Right lobe of liver (tissue), 6 donors: ENCODE measurements at regions not wholly inside any gene's neighbourhood (a gene's known extent, or its start where the extent isn't known, plus 50 kb on each side); places are given as distances from the start of the nearest gene placed in this dataset.
A peak's percentile ranks its signal among the peaks of the same experiment; 100 is the strongest.

Experiments
- ATAC-seq, 4 donors: fragments of 200-7000 bp; cut with Tn5 transposase; one replicate each; pipeline ENCODE4 v1.9.1; 2020; ENCODE audit warnings: mild to moderate bottlenecking in 4 of 4, moderate library complexity in 4 of 4
- DNase-seq, 3 donors: peaks; one replicate each; pipeline ENCODE4 v3.0.0-alpha.2; 2020
- H3K27ac ChIP-seq, 3 donors: fragments of 200-600 bp; one replicate each; pipeline ENCODE4 v1.8.0; 2022
- H3K27me3 ChIP-seq, 2 donors: fragments of 200-600 bp; one replicate each; pipeline ENCODE4 v1.8.0; 2022
- H3K36me3 ChIP-seq, 4 donors: fragments of 200-600 bp; sonication (generic) in 1 of 4; one replicate each; pipeline versions ENCODE4 v1.5.1 to v1.8.0; 2017 to 2022; ENCODE audit warnings: control low read depth in 1 of 4
- H3K4me1 ChIP-seq, 4 donors: fragments of 200-600 bp; sonication (generic) in 1 of 4; one replicate each; pipeline versions ENCODE4 v1.5.1 to v1.8.0; 2017 to 2022; ENCODE audit warnings: control low read depth in 1 of 4
- H3K4me3 ChIP-seq, 3 donors: fragments of 200-600 bp; one replicate each; pipeline ENCODE4 v1.8.0; 2022
- H3K9me3 ChIP-seq, 4 donors: fragments of 200-600 bp; sonication (generic) in 1 of 4; one replicate each; pipeline versions ENCODE4 v1.5.1 to v1.8.0; 2017 to 2022; ENCODE audit warnings: control low read depth in 1 of 4
- POLR2A ChIP-seq: fragments of 450-650 bp; IDR thresholded peaks from one replicate; pipeline ENCODE4 v1.6.1; 2017; ENCODE audit warnings: antibody characterized with exemption, mild to moderate bottlenecking
- WGBS: methylation state at CpG from one replicate; pipeline ENCODE4 v1.1.6; 2018; ENCODE audit warnings: low coverage, low lambda C conversion rate; ENCODE audit not compliant: insufficient coverage; ENCODE audit errors: missing lambda C conversion rate; 5-methylcytosine and 5-hydroxymethylcytosine counted together
- intact Hi-C, 2 donors: fragments of 100-400 bp; cut with DNase I; formaldehyde crosslinking; loops; one replicate each; pipeline versions ENCODE4 v1.11.2 to v1.14.1; 2022
- TF ChIP-seq, protein P1 (sequence below), 4 donors: fragments of 200-600 bp in 3 of 4; fragments of 450-650 bp in 1 of 4; IDR thresholded peaks; one replicate each; pipeline versions ENCODE4 v1.5.1 to v1.8.0; 2016 to 2022; ENCODE audit warnings: antibody characterized with exemption in 4 of 4, mild to moderate bottlenecking in 2 of 4
- donor health status: DM: no; HTN: yes; CAD: no.
- donor health status: DM: no; HTN: no; CAD: no.
- donor health status: DM: no; HTN: no; CAD: no.
- donor health status: DM: no; HTN: yes; CAD: no.
- donor health status: DM: no; HTN: yes; CAD: no.

DNA sequence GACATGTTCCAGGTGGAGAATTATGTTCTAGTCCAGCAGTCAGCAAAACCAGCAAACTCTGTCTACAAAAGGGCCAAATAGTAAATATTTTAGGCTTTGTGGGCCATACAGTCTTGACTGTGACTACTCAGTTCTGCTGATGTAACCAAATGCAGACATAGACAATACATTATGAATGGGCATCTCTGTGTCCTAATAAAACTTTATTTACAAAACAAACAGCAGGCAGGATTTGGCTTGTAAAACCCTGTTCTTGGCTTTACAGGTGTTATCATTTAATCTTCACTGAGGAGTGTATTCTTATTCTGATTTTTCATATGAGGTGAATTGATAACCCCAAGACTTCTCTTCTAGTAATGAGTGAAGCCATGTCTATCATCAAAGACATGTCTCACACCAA lies 278.6 kb downstream of the DUSP6 start:
- Histone ChIP-seq H3K36me3 (no peaks in the 10 kb centered on the region), H3K27me3 (no peaks in the 10 kb centered on the region), H3K4me1 (peaks cover 0 to 2% (median 0%) of the 10 kb centered on the region in 4 donors), H3K27ac (peak overlapping the region in 1 of 3 donors; percentile 44), H3K9me3 (no peaks in the 10 kb centered on the region), H3K4me3 (no peak overlapping the region)
- ATAC-seq (no peak), DNase-seq (no peak)
- TF ChIP-seq POLR2A = no peak
- TF ChIP-seq, protein P1, sequence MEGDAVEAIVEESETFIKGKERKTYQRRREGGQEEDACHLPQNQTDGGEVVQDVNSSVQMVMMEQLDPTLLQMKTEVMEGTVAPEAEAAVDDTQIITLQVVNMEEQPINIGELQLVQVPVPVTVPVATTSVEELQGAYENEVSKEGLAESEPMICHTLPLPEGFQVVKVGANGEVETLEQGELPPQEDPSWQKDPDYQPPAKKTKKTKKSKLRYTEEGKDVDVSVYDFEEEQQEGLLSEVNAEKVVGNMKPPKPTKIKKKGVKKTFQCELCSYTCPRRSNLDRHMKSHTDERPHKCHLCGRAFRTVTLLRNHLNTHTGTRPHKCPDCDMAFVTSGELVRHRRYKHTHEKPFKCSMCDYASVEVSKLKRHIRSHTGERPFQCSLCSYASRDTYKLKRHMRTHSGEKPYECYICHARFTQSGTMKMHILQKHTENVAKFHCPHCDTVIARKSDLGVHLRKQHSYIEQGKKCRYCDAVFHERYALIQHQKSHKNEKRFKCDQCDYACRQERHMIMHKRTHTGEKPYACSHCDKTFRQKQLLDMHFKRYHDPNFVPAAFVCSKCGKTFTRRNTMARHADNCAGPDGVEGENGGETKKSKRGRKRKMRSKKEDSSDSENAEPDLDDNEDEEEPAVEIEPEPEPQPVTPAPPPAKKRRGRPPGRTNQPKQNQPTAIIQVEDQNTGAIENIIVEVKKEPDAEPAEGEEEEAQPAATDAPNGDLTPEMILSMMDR (IDR thresholded peaks at IDR 0.05) = no peak
- intact Hi-C loops = no loop called here

DNA sequence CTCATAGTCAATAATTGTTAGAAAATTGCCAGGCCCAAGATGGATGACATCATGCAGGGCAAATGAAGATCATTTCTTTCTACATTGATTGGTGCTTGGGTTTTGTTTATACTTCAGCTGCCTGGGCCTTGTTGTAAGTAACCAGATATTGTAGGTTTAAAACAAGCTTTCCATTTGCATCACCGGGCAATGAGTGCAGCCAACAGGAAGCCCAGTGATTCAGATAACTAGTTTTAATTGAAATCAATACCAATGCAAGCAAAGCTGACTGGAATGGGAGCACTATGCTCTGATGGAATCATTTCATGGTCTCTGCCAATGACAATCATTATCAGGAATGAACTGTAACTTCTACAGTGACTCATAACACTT lies 279.3 kb downstream of the DUSP6 start:
- no peak overlapping the region for H3K4me3 ChIP-seq
- peaks cover 0 to 2% (median 0%) of the 10 kb centered on the region in 4 donors for H3K4me1 ChIP-seq
- ATAC-seq (peak in 3 of 4 donors; percentile 54 to 91 (median 63)), DNase-seq (peak in 1 of 3 donors; percentile 45)
- H3K9me3 ChIP-seq = no peaks in the 10 kb centered on the region
- H3K36me3 ChIP-seq = no peaks in the 10 kb centered on the region
- peak overlapping the region in 1 of 3 donors; percentile 44 for H3K27ac ChIP-seq
- no peak for TF ChIP-seq POLR2A
- no peaks in the 10 kb centered on the region for H3K27me3 ChIP-seq
- 6% methylated on average over 1 of the region's 1 CpG for WGBS
- intact Hi-C loops = no loop called here

DNA sequence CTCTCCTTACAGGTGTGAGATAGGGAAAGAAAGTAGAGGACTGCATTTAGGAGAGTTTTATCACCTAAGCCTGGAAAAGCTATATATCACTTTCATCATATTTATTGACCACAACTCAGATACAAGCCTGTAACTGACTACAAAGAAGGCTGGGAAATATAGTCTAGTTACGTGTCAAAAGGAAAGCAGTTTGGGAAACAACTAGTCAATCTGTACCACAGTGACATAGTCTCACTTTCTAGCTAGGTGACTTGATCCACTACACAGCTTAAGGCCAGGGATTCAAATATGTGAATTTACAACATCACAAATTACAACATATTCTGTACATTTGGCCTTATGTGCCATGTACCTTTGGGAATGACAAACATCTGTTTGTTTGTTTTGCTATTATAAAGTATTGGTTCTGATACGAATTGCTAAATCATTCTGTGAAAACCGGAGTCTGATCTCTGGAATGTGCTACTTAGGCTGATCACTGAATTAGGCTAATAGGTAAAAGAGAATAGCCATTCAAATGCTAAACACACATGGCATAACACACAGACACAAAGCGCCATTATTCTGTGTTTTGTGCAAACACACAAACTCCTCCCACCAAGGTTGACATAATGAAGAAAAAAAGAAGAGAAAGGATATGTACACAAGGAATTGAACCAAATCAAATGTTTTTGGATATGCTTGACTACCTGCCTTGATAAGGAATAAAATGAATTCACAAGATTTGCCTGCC lies 279.8 kb downstream of the DUSP6 start:
- ATAC-seq = peak in 2 of 4 donors; percentile 24 to 56

DNA sequence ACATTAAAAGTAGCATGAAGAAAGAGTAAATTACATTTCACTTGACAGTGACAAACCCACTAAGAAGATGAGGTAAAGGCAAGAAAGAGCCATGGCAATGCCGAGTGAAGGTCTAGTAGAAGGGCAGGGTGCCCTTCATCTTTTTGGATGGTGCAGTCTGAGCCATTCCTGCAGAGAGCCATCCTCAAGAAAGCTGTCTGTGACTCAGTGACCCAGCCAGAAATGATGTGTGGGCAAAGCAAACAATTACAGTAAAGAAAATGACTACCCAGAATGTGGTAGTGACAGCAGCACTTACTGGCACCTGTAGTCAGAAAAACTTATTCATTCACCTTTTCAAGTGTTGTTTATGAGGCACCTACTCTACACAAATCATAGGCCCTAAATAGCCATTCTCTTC lies 281.7 kb downstream of the DUSP6 start:
- DNase-seq = no peak
- H3K27me3 ChIP-seq = no peaks in the 10 kb centered on the region
- no peaks in the 10 kb centered on the region for H3K36me3 ChIP-seq
- no peak for ATAC-seq
- H3K27ac ChIP-seq = no peak overlapping the region
- TF ChIP-seq POLR2A = no peak
- TF ChIP-seq, protein P1 (IDR thresholded peaks at IDR 0.05) = no peak
- no peaks in the 10 kb centered on the region for H3K9me3 ChIP-seq
- H3K4me3 ChIP-seq = no peak overlapping the region
- intact Hi-C loops = no loop called here
- WGBS = 100% methylated on average over 1 of the region's 1 CpG
- H3K4me1 ChIP-seq = peaks cover 0 to 2% (median 0%) of the 10 kb centered on the region in 4 donors

More for the DNA sequence above, 279.8 kb downstream of the DUSP6 start:
- no peaks in the 10 kb centered on the region for H3K27me3 ChIP-seq
- H3K27ac ChIP-seq = no peak overlapping the region
- H3K9me3 ChIP-seq = no peaks in the 10 kb centered on the region
- no peak for DNase-seq
- intact Hi-C loops = no loop called here
- WGBS = 56% methylated on average over 4 of the region's 4 CpGs
- TF ChIP-seq, protein P1 (IDR thresholded peaks at IDR 0.05) = no peak
- no peak for TF ChIP-seq POLR2A
- no peaks in the 10 kb centered on the region for H3K36me3 ChIP-seq
- peaks cover 0 to 2% (median 0%) of the 10 kb centered on the region in 4 donors for H3K4me1 ChIP-seq
- H3K4me3 ChIP-seq = no peak overlapping the region

DNA sequence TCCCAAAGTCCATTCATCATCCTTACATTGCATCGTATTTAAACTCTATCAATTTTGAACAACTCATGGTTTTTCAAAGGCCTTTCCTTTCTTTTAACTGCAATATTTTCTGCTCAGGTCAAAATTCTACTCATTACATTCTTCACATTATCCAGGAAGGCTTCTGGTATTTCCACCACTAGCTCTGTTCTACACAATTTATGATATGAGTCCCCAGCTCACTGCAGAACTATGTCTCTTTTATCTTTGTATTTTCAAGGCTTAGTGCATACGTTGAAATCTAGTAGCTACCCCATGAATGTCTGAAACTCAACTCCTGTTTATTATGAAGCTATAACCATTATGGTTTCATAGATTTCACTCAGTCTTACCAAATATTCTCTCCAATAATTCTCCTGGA lies 282.9 kb downstream of the DUSP6 start:
- 91% methylated on average over 2 of the region's 2 CpGs for WGBS
- TF ChIP-seq POLR2A = no peak
- TF ChIP-seq, protein P1 (IDR thresholded peaks at IDR 0.05) = no peak
- no peak overlapping the region for H3K27ac ChIP-seq
- H3K9me3 ChIP-seq = no peaks in the 10 kb centered on the region
- H3K36me3 ChIP-seq = no peaks in the 10 kb centered on the region
- DNase-seq = no peak
- H3K4me1 ChIP-seq = peaks cover 0 to 2% (median 0%) of the 10 kb centered on the region in 4 donors
- ATAC-seq = no peak
- no peaks in the 10 kb centered on the region for H3K27me3 ChIP-seq
- intact Hi-C loops = no loop called here
- no peak overlapping the region for H3K4me3 ChIP-seq
